KOPT-K1 (cell line): ENCODE measurements at regions not wholly inside any gene's neighbourhood (a gene's known extent, or its start where the extent isn't known, plus 50 kb on each side); places are given as distances from the start of the nearest gene placed in this dataset.

ENCODE experiments used
- H3K27ac ChIP-seq: fragments of 200-600 bp; sonication (generic); 2 replicates; pipeline ENCODE4 v1.5.1; 2016; ENCODE audit warnings: antibody characterized with exemption, mild to moderate bottlenecking, low read depth, low read length; ENCODE audit not compliant: poor library complexity, severe bottlenecking
- H3K36me3 ChIP-seq: fragments of 200-600 bp; sonication (generic); 2 replicates; pipeline ENCODE4 v1.5.1; 2017; ENCODE audit warnings: antibody characterized with exemption, mild to moderate bottlenecking, low read length, moderate library complexity; ENCODE audit not compliant: insufficient read depth
- H3K9me3 ChIP-seq: fragments of 200-600 bp; sonication (generic); 2 replicates; pipeline ENCODE4 v1.5.1; 2017; ENCODE audit warnings: antibody characterized with exemption, low read length, mild to moderate bottlenecking; ENCODE audit not compliant: insufficient read depth, poor library complexity, severe bottlenecking

DNA sequence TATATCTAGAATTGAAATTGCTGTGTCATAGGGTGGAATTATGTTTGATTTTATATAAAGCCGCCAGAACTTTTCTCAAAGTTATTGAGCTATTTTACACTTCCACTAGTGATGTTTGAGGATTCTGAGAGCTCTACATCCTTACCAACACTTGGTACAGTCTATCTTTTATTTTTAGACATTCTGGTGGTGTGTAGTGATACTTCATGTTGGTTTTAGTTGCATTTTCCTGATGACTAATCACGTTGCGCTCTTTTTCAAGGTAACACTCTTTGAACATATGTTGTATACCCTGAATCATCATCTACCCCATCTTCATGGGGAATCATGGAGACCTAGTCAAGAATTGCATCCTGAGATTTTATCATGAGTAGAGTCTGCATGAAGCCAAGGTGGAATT lies 141.7 kb downstream of the NXNL2 start:
- no peak overlapping the region for H3K27ac ChIP-seq
- no peaks in the 10 kb centered on the region for H3K9me3 ChIP-seq
- no peaks in the 10 kb centered on the region for H3K36me3 ChIP-seq

- Histone ChIP-seq H3K36me3 (no peaks in the 10 kb centered on the region), H3K27ac (no peak overlapping the region), H3K9me3 (no peaks in the 10 kb centered on the region)
Measured at GRCh38 chr9:88678008-88678407, 143.0 kb downstream of the NXNL2 start.

- Histone ChIP-seq H3K27ac (no peak overlapping the region), H3K9me3 (no peaks in the 10 kb centered on the region), H3K36me3 (no peaks in the 10 kb centered on the region)
Measured at GRCh38 chr9:88678431-88678830, 143.5 kb downstream of the NXNL2 start.

GRCh38 chr9:88680041-88680440 lies 145.1 kb downstream of the NXNL2 start:
- H3K27ac ChIP-seq: no peak overlapping the region
- H3K36me3 ChIP-seq: no peaks in the 10 kb centered on the region
- H3K9me3 ChIP-seq: no peaks in the 10 kb centered on the region

GRCh38 chr9:88680505-88681160 lies 145.7 kb downstream of the NXNL2 start:
- H3K27ac ChIP-seq: no peak overlapping the region
- no peaks in the 10 kb centered on the region for H3K9me3 ChIP-seq
- H3K36me3 ChIP-seq: no peaks in the 10 kb centered on the region

GRCh38 chr9:88681434-88681833 lies 146.5 kb downstream of the NXNL2 start:
- no peak overlapping the region for H3K27ac ChIP-seq
- no peaks in the 10 kb centered on the region for H3K36me3 ChIP-seq
- no peaks in the 10 kb centered on the region for H3K9me3 ChIP-seq

DNA sequence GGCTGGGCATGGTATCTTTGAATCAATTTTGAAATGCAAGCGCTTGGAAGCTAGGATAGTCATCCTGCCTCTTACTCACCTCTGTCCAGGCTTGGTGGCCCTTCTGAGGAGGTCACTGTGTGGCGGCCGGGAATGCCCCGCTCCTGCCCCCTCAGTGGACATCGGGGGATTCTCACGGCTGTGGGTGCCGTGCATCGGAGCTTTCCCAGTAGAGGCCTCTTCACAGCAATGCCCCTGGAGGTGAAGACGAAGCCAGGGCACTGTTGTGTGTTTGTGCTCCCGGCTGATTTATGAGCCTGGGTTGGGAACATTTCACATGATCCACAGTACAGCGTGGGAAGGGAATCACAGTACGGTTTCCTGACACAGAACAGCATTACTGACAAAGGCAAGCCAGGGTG lies 147.5 kb downstream of the NXNL2 start:
- Histone ChIP-seq H3K36me3 (no peaks in the 10 kb centered on the region), H3K27ac (no peak overlapping the region), H3K9me3 (no peaks in the 10 kb centered on the region)

GRCh38 chr9:88684046-88684445 lies 149.1 kb downstream of the NXNL2 start:
- H3K27ac ChIP-seq: no peak overlapping the region
- H3K36me3 ChIP-seq: no peaks in the 10 kb centered on the region
- H3K9me3 ChIP-seq: peaks cover 4% of the 10 kb centered on the region

GRCh38 chr9:88684845-88685244 lies 149.9 kb downstream of the NXNL2 start:
- H3K36me3 ChIP-seq: no peaks in the 10 kb centered on the region
- H3K27ac ChIP-seq: no peak overlapping the region
- H3K9me3 ChIP-seq: peaks cover 12% of the 10 kb centered on the region

- Histone ChIP-seq H3K27ac (no peak overlapping the region), H3K9me3 (peaks cover 20% of the 10 kb centered on the region), H3K36me3 (no peaks in the 10 kb centered on the region)
Measured at GRCh38 chr9:88685966-88686365, 151.0 kb downstream of the NXNL2 start.

DNA sequence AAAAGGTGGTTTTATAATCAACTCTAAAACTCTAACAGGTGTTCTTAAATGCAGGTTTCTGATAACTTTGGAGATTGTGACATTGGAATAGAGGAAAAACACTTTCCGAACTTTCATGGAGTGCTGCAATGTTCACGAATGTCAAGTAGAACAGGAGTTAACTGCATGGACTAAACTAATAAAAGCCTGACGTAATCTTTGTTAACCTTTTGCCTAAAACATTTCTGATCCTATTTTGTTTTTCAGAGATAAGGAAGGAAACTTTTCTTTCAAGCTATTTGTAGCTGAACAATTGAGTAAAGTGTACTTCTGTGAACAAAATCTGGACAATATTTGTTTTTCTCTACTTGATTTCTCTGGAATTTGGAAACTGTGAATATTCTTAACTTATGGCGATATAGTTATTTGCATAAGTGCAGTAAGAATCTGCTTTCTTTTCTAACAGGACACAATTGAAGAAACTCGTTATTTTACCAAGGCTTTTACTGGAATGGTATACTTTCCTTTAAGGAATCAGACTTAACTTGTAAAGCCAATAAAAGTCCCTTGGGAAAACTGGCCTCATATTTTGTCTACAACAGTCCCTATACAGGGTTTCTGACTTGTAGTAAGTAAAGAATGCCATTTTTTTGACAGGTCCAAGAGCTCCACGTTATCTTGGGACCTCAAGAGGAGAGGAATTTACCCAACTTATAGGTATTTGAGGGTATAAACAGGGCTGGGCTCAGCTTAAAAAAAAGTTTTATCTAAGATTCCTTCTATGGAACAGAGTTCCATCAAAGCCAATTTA lies 154.7 kb downstream of the NXNL2 start:
- no peaks in the 10 kb centered on the region for H3K36me3 ChIP-seq
- peaks cover 20% of the 10 kb centered on the region for H3K9me3 ChIP-seq
- H3K27ac ChIP-seq: no peak overlapping the region

GRCh38 chr9:88690628-88691027 lies 155.7 kb downstream of the NXNL2 start:
- no peak overlapping the region for H3K27ac ChIP-seq
- H3K9me3 ChIP-seq: peaks cover 20% of the 10 kb centered on the region
- no peaks in the 10 kb centered on the region for H3K36me3 ChIP-seq

GRCh38 chr9:88691091-88691490 lies 156.1 kb downstream of the NXNL2 start:
- Histone ChIP-seq H3K27ac (no peak overlapping the region), H3K36me3 (no peaks in the 10 kb centered on the region), H3K9me3 (peaks cover 20% of the 10 kb centered on the region)

- Histone ChIP-seq H3K36me3 (no peaks in the 10 kb centered on the region), H3K9me3 (peaks cover 20% of the 10 kb centered on the region), H3K27ac (no peak overlapping the region)
Measured at GRCh38 chr9:88691811-88692210, 156.8 kb downstream of the NXNL2 start.

GRCh38 chr9:88692827-88693226 lies 157.8 kb downstream of the NXNL2 start:
- H3K9me3 ChIP-seq: peaks cover 20% of the 10 kb centered on the region
- no peaks in the 10 kb centered on the region for H3K36me3 ChIP-seq
- no peak overlapping the region for H3K27ac ChIP-seq

- peaks cover 11% of the 10 kb centered on the region for H3K9me3 ChIP-seq
- H3K27ac ChIP-seq: no peak overlapping the region
- no peaks in the 10 kb centered on the region for H3K36me3 ChIP-seq
Measured at GRCh38 chr9:88694625-88695024, 159.6 kb downstream of the NXNL2 start.
